NCI-H1092 (cell line): ENCODE measurements at regions not wholly inside any gene's neighbourhood (a gene's known extent, or its start where the extent isn't known, plus 50 kb on each side); places are given as distances from the start of the nearest gene placed in this dataset.

ENCODE experiments used
- DNase-seq: peaks from one replicate; lab custom pipeline; 2025; lab: John Stamatoyannopoulos, UW

DNA sequence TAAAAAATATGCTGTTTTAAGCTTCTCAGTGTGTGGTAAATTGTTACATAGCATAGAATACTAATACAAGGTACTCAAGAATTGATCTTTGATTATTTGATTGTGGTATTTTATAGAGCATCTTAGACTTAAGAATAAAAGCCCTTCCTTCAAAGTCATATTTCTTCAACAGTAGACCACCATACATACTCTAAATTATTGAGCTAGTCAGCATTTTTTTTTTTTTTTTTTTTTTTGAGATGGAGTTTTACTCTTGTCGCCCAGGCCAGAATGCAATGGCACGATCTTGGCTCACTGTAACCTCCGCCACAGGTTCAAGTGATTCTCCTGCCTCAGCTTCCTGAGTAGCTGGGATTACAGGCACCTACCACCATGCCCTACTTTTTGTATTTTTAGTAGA, 436.7 kb upstream of the LUZP2 start:
- DNase-seq = no peak

DNA sequence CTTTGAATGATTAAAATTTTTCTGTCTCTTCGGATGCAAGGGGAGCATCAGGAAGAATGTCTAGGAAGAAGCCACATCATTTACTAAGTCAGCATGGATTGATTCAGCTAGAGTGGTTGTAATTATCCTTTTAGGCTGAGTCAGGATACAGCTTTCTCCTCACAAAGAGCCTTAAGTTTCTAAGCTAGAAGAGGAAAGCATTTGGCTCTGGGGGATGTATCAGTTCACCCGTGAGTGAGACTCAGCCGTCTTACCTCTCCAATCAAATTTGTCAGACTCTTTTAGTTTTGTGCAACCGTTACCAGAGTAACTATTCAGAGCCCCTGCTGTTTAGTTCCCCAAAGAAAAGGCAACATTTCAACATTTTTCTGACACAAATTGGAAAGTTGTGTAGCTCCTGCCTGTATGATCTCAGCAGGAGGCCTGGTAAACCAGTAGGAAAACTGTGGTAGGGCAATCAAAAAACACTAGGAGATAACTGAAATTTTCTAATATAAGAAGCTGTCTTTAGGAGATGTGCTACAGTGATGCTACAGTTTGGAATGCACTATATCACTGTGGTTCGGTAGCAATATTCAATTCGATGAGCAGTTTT, 432.4 kb upstream of the LUZP2 start:
- DNase-seq = no peak

DNA sequence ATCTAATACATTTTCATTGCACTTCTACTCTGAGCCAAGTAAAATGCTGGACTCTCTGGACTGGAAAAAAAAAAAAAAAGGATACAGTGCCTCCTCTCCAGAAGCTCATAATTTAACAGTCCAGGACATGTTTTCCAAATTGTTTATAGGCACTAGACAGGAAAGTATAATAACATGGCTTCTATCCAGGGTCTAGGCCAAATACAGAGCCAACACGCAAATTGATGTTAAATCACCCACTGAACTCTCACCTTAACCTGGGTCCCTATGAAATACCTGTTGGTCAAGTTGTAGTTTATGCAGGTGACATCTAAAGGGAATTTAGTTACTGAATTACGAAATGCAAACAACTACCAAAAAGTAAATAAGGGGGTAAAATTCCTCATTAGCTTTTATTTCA, 428.7 kb upstream of the LUZP2 start:
- DNase-seq = no peak

DNA sequence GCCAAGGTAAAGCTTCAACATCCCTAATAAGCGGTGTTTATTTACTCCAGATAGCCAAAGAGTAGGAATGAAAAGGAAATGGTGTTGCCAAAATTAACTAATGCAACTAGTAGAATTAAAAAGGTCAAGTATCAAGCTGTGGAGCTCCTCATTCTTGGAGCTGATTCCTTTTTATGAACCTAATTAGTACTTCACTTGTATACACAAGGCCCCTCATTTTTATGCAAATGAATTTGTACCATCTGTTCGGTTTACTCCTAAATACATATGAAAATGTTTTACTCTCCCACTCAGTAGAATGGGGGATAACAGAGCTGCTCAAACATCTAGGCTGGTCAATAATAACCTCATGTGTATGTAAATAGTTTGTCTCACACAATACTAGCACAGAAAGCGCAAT, 426.4 kb upstream of the LUZP2 start:
- no peak for DNase-seq

DNA sequence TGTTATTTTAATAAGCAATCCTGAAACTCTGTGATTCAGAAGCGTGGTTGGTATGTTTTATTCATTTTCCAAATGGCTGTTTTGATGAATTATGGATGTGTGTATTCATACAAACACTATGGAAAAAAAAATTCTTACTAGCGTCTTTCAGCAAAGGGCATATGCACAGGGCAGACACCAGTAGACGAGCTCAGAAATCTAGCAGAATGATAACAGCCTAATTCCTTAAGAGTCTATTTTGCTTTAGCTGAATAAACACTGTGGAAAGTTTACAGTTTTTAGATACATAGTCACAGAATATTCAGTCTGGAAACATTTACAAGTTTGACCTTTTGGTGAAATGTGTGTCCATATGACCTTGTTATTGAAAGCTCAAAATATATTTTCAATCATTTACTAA, 418.8 kb upstream of the LUZP2 start:
- DNase-seq = no peak

DNA sequence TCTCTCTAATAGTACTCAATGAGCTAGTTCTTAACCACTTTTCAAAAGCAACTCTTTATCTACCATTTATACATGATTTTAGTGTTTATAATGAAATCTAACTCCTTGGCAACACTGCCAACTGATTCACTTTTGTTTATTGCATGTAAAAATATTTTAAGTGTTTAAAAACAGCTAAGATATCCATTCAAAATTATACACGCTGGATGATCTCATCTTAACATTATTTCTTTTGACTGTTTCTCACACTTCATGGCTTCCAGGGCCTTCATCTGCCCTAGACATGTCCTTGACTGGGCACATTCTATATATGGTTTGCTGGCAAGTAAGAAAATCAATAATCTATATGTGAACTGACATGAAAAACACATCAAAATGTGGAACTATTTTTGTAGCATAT, 414.6 kb upstream of the LUZP2 start:
- no peak for DNase-seq

DNA sequence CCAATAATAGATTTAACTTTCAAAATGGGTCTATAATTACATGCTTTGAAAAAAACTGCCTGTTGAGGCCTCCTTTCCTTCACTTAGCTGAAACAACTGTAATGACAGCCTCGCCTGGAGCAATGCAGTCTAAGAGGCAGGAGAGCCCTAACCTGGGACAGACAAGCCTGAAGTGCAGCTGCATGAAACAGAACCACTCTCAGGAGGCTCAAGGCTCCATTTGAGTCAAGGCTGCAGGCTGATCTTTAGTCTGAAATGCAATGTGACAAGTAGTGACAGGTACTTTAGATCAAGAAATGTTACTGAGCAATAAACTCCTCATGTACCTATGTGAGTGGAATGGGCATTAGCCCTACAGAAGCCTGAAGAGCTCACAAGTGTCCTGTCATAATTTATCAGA, 414.0 kb upstream of the LUZP2 start:
- no peak for DNase-seq

DNA sequence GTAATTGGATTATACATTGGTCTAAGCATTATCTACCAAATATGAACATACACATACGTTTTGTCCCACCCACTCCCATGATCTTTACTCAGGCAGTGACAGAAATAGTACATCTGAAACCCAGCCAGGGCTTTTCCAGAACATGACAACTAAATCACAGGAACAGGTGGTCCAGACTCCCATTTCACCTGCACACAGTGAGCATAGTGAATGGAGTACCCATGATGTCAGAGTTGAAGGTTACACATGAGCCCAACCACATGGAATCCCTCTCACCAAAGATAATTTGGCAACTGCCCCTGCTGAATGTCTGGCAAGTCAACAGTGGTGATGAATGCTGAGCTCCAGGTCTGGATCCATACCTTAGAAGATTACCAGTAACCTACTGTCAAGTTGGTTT, 411.9 kb upstream of the LUZP2 start:
- no peak for DNase-seq

DNA sequence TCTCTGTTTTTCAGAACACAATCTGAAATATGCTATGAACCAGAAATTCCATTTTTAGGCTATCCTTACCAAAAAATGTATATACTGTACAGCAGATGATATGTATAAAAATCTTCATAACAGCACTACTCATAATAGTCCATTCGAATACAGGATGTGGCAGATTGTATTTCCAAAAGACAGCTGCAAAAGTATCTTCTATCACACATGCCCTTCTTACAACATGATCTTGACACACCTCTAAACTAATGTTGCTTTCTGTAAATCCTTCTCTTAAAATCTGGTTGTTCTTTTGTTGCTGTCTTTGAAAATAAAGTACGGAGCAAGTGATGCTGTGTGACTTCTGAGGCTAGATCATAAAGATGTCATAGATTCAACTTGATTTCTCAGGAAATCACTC, 409.9 kb upstream of the LUZP2 start:
- DNase-seq = no peak

DNA sequence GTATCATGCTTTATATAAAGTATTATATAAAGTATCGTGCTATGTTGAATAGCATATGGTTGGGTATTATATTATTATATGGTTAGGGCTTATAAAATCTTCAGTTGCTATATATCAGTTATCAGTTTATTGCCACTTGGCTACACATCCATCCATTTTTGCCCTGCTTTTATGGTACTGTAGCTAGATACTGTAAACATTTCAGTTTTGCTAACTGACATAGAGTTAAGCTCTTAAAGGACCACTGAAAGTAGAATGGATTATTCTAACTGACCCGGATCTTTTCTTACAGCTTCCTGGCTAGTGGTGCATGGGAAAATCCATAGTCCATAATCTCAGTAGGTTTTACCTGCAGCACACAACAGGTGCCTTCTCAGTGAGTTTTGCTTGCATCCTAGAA, 405.3 kb upstream of the LUZP2 start:
- no peak for DNase-seq

DNA sequence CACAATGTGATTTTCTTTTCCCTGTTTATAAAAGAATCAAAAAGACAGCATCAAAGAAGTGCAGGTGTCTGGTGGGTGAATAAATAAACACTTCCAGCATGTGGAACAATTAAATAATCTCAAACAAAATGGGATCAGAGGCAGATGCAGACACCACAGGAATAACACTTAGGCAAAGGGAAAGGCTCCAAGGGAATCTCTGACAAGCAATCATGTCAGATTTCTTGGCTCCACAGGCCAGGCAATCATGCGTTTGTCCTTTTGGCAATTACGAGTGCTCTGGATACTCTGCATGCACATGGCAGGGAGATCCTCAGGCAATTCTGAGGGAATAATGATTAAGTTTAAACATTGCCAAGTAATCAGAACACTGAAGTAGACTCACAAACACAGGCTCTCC, 403.5 kb upstream of the LUZP2 start:
- no peak for DNase-seq

DNA sequence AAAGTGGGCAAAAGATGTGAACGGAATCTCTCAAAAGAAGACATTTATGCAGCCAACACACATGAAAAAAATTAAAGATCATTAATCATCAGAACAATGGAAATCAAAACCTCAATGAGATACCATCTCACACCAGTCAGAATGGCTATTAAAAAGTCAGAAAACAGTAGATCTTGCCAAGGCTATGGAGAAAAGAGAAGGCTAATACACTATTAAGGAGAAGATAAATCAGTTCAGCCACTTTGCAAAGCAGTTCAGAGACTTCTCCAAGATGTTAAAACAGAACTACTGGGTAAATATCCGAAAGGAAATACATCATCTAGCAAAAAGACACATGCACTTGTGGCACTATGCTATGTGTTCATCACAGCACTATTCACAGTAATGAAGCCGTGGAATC, 388.2 kb upstream of the LUZP2 start:
- DNase-seq = no peak

DNA sequence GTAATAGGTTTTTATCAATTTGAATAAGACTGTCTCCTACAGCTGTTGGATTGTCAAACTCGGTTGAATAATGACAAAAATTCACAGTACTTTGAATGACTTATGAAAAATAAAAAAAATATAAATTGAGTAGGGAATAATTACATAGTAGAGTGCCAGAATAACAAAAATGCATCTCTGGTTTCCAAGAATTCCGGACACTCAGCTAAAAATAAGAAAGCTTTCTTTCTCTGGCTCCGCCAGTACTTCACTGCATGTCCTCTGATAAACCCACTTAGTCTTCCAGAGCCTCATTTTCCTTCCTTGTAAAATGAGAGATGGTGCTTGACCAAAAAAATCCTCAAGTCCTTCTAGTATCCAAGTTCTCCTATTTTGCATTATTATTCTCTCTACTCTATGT, 374.6 kb upstream of the LUZP2 start:
- DNase-seq = no peak

DNA sequence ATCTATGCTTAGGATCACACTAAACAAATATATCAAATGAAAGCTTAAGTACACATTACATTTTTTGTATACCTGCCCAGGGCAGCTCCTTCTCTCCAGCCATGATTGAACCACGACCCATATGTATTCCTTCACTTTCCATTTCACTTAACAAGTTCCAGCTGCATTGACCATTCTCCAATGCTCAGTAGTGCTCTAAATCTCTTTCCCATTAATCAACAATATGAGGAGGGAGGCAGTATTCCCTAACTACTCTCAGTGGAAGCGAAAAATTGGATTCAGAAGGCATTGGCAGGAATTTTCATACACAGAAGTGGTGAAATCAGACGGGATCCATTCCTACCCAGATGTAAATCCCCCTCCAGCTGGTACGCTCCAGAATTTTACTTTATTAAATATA, 372.0 kb upstream of the LUZP2 start:
- DNase-seq = no peak

DNA sequence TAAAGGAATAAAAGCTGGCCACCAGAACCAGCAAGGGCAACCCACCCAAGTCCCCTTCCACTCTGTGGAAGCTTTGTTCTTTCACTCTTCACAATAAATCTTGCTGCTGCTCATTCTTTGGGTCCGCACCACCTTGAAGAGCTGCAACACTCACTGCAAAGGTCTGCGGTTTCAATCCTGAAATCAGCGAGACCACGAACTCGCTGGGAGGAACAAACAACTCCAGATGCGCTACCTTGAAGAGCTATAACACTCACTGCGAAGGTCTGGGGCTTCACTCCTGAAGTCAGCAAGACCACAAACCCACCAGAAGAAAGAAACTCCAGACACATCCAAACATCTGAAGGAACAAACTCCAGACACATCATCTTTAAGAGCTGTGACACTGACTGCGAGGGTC, 365.2 kb upstream of the LUZP2 start:
- no peak for DNase-seq

DNA sequence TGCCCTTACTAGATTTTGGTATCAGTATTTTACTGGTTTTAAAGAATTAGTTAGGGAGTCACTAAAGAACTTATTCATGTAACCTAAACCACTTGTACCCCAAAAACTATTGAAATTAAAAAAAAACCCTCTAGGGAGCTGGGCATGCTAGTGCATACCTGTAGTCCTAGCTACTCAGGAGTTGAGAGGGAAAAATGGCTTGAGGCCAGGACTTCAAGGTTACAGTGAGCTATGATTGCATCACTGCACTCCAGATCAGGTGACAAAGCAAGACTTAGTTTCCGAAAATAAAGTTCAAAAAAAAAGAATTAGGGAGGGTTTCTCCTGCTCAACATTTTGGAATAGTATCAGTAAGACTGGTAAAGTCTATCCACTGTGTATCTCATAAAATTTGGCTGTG, 364.4 kb upstream of the LUZP2 start:
- DNase-seq = no peak

DNA sequence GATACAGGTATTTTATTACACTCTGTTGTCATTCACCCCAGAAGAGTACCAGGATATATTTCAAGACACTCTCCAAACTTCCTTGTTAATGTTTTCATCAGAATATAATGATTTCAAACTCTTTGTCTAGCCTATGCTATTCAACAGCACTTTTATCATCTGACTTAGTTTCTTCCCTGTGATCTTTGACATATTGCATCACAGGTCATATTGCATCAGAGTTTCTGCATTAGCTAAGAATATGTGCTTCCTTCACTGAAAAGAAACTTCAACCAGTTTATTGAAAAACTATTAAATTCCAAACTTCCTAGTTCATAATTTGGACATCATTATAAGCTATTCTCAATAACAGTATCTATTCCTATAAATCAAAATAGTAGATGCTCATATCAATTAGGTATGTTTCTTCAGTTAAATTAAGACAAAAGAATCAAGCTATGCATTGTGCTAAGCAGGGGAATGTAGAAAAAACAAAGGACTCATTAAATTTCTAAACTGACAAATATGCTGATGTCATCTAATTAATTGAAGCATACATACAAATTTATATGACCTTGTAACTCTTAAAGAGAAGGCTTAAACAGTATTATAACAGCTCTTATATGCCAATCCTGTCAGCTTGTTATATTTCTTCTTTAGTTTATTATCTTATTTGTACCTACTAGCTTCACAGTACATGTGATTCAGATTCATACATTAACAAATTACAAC, 361.8 kb upstream of the LUZP2 start:
- no peak for DNase-seq

DNA sequence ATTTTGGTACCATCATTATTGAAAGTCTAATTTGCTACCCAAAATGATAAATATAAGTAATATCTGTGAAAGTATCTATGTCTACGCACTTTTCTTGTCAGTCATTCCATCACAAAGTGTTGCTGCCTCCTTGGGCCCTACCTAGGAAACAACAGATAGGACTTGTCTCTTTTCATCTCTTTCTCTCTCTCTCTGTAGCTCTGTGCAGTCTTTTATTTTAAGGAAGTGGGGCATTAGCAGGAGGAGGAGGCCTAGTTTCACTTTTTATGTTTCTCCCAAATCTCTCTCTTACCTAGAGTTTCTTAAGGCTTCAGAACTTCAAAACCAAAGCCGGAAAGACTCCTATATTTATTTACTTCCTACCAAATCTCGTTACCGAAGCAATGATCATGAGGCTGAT, 354.8 kb upstream of the LUZP2 start:
- DNase-seq = no peak

DNA sequence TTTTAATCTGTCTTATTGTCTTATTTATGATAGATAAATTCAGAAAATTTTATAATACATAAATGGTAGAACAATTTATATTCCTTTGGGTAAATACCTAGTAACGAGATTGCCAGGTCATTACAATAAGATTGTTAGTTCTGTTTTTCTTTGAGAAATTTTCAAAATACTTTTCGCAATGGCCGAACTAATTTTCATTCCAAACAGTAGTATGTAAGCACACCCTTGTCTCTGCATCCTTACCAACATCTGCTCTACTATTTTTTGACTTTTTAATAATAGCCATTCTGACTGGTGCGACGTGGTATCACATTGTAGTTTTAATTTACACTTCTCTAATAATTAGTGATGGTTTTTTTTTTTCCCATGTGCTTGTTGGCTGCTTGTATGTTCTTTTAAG, 351.4 kb upstream of the LUZP2 start:
- no peak for DNase-seq

DNA sequence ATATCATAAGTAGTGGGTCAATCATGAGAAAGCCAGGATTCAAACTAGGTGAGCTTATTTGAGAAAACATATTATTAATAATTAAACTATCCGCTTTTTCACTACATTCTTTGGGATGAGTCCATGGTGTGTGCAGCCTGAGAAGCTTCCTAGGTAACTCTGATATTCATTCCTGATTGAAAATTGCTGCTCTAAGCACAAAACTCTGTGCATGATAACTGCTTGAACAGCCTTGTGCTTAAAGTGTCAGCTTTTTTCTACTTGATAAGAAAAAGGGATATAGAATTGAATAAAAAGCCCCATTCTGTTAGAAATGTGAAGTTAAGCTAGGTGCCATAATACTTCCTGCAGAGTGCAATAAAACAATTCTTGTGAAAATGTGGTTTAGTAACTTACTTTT, 343.5 kb upstream of the LUZP2 start:
- DNase-seq = no peak

DNA sequence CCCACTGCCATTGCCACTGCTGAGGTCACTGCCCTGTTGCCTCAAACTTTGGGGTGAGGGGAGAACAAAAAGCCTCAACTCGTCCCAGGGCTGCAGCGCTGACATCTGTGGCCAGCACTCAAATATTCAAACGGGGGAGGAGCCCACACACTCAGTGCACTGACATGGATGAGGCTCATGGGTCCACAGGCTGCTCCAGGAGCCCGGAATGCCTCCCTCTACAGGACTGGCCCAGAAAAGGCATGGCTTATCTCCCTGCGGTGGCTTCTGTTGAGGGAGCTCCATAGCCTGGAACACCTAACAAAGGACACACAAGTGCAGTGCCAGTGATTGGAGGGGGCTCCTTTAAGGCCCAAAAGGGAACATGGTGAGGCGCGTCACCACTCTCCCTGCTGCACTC, 341.1 kb upstream of the LUZP2 start:
- no peak for DNase-seq

DNA sequence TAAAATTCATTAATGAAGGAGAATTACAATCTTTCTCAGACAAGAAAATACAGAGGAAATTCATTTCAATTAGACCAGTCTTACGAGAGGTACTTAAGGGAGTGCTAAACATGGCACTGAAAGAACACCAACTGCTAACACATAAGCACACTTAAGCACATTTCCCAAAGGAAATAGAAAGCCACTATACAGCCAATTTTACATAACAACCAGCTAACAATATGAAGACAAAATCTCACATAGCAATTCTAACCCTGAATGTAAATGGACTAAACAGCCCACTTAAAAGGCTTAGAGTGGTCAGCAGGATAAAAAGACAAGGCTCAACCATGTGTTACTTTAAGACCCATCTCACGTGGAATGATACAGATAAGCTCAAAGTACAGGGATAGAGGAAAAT, 339.5 kb upstream of the LUZP2 start:
- DNase-seq = no peak

DNA sequence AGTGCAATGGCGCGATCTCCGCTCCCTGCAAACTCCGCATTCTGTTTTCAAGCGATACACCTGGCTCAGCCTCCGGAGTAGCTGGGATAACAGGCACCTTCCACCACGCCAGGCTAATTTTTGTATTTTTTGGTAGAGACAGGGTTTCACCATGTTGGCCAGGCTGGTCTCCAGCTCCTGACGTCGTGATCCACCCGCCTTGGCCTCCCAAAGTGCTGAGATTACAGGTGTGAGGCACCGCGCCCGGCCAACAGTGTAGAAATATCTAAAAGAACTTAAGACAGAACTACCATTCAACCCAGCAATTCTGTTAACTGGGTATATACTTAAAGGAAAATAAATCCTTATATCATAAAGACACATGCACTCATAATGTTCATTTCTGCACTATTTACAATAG, 335.3 kb upstream of the LUZP2 start:
- DNase-seq = no peak

DNA sequence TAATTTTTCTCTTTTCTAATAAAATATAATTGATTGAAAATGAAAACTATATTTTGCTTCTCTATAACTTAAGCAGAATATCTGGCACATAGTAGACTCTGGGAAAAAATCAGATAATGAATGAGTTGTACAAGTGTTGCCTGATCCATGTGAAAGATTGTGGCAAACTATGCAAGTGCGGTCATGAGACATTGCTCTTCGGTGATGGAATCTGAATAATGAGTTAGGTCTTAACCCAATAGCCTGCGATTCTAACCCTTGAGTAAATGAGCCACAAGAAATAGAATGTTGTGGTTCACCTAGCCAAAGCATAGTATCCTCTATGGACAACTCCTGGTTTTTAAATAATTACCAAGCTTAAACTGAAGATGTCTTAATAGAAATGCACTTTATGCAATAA, 333.7 kb upstream of the LUZP2 start:
- DNase-seq = no peak
